ENCODE measurements at regions not wholly inside any gene's neighbourhood (a gene's known extent, or its start where the extent isn't known, plus 50 kb on each side); places are given as distances from the start of the nearest gene placed in this dataset.

DNA sequence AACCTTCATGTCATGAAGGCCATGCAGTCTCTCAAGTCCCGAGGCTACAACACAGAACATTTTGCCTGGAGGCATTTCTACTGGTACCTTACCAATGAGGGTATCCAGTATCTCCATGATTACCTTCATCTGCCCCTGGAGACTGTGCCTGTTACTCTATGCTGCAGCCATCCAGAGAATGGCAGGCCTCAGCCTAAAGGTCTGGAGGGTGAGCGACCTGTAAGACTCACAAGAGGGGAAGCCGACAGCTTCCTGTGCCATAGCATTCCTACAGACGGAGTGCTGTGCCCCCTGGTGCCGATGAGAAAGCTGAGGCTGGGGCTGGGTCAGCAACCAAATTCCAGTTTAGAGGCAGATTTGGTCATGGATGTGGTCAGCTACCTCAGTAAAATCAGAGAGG is 51.3 kb upstream of the CADPS start:
- no peak overlapping the region for H3K27ac ChIP-seq
- TF ChIP-seq, protein P1, sequence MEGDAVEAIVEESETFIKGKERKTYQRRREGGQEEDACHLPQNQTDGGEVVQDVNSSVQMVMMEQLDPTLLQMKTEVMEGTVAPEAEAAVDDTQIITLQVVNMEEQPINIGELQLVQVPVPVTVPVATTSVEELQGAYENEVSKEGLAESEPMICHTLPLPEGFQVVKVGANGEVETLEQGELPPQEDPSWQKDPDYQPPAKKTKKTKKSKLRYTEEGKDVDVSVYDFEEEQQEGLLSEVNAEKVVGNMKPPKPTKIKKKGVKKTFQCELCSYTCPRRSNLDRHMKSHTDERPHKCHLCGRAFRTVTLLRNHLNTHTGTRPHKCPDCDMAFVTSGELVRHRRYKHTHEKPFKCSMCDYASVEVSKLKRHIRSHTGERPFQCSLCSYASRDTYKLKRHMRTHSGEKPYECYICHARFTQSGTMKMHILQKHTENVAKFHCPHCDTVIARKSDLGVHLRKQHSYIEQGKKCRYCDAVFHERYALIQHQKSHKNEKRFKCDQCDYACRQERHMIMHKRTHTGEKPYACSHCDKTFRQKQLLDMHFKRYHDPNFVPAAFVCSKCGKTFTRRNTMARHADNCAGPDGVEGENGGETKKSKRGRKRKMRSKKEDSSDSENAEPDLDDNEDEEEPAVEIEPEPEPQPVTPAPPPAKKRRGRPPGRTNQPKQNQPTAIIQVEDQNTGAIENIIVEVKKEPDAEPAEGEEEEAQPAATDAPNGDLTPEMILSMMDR (conservative IDR thresholded peaks at IDR 0.05): no peak
- no peak for TF ChIP-seq ZFX (IDR thresholded peaks at IDR 0.05)

DNA sequence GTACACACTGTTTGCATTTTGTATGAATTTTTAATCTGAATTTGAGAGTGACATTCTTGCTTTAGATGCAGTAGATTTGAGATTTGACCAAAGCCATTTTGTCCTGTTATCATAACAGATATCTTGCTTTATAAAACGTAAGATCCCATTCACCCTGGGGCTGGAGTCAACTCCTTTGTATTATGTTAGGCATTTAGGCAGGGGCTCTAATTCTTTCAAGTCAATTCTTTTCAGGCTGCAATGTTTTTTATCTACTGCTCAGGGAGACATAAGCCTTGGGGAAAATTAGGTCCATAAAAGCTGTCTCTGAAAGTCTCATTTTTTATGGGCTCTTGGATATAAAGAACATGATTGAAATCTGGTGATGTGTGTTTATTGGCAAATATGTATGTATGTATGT is 53.0 kb upstream of the CADPS start:
- TF ChIP-seq, protein P1 (conservative IDR thresholded peaks at IDR 0.05): no peak
- no peak for TF ChIP-seq ZFX (IDR thresholded peaks at IDR 0.05)
- no peak overlapping the region for H3K27ac ChIP-seq

DNA sequence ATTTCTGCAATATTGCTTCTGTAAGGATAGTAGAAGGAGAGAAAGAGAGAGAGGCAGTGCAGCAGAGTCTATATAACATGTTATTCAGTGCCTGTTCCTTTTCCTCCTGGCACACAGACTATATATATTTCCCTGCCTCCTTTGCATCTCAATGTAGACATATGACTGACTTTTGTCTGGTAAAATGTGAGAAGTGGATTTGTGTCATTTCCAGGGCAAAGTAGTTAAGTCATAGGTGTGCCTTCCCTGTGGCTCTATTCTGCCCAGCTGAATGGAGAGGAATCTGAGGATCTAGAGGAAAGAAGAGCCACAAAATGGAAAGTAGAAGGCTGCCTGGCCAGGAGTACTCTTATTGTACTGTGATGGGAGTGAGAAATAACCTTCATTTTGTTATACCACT is 54.6 kb upstream of the CADPS start:
- TF ChIP-seq ZFX (IDR thresholded peaks at IDR 0.05): no peak
- TF ChIP-seq, protein P1 (conservative IDR thresholded peaks at IDR 0.05): no peak
- no peak overlapping the region for H3K27ac ChIP-seq

DNA sequence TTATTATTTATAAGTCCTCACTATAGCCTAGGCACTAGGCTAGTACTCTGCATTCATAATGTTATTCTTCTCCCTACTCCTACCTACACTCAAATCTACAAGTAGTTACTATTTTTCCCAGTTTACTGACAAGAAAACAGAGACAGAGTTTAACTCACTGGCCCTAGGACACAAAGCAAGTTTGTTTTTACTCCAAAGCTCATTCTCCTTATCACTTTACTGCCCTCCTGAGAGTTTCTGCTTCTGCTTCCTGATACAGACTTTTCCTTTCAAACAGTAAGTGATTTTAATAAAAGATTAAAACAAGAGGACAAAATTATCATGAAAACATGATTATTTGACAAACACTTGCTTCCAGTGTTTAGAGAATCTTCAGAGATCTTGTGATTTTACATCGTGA is 60.6 kb upstream of the CADPS start:
- no peak overlapping the region for H3K27ac ChIP-seq

DNA sequence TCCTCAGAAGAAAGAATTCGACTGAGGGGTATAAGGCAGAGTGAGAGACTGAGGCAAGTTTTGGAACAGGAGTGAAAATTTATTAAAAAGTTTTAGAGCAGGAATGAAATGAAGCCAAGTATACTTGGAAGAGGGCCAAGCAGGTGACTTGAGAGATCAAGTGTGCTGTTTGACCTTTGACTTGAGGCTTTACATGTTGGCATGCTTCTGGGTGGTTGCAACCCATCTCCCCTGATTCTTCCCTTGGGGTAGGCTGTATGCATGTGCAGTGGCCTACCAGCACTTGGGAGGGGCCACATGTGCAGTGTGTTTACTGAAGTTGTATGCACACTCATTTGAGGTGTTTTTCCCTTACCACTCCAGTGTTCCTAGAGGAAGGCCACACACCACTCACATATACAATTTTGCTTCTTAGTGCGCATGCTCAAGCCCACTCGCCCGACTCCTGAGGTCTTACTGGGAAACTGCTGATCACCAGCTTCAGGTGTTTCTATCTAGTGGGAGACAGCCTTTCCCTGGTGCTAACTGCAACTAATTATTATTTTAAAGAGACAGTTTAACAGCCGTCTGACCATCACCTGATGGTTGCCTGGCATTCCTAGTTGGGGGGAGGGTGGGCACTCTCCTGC is 61.5 kb upstream of the CADPS start:
- no peak for TF ChIP-seq ZFX (IDR thresholded peaks at IDR 0.05)
- H3K27ac ChIP-seq: no peak overlapping the region

More for the DNA sequence above, 60.6 kb upstream of the CADPS start:
- TF ChIP-seq, protein P1 (conservative IDR thresholded peaks at IDR 0.05): no peak

DNA sequence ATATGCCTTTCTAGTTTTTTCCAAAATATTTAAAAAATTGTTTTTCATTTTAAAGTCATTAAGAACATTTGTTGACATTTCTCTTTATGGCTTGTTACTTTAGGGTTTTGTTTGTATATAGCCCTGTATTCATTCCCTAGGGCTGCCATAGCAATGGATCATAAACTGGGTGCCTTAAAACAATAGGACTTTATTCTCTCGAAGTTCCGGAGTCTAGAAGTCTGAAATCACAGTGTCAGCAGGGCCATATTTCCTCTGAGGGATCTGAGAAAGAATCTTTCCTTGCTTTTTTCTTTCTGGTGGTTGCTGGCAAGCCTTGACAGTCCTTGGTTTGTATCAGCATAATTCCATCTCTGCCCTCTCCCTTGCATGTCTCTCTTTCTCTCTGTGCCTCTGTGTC is 63.4 kb upstream of the CADPS start:
- TF ChIP-seq, protein P1 (conservative IDR thresholded peaks at IDR 0.05): no peak
- TF ChIP-seq ZFX (IDR thresholded peaks at IDR 0.05): no peak
- H3K27ac ChIP-seq: no peak overlapping the region

DNA sequence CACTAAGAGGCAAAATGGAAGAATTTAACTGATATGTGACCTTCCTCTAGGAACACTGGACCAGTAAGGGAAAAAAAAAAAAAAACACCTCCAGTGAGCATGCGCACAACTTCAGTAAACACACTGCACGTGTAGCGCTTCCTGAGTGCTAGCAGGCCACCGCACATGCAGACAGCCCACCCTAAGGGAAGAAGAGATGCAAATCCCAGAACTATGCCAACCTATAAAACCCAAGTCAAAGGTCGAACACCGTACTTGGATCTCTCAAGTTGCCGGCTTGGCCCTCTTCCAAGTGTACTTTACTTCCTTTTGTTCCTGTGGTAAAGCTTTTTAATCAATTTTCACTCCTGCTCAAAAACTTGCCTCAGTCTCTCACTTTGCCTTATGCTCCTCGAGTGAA is 64.5 kb upstream of the CADPS start:
- TF ChIP-seq, protein P1 (conservative IDR thresholded peaks at IDR 0.05): no peak
- no peak for TF ChIP-seq ZFX (IDR thresholded peaks at IDR 0.05)

More for the DNA sequence above, 64.5 kb upstream of the CADPS start:
- H3K27ac ChIP-seq: no peak overlapping the region
